CD4-positive, CD25-positive, alpha-beta regulatory T cell (primary cell): ENCODE measurements at regions not wholly inside any gene's neighbourhood (a gene's known extent, or its start where the extent isn't known, plus 50 kb on each side); places are given as distances from the start of the nearest gene placed in this dataset.

ENCODE experiments used
- ATAC-seq, 2 donors: fragments of 150-1000 bp; cut with Tn5 transposase; one replicate each; pipeline ENCODE4 v1.10.0; 2021; ENCODE audit warnings: low read depth in 2 of 2, moderate number of reproducible peaks in 2 of 2, moderate library complexity in 1 of 2
- DNase-seq, 3 donors: peaks; one replicate each; pipeline versions ENCODE4 v3.0.0 to v3.0.0-alpha.2; 2012 to 2022; ENCODE audit warnings: mixed read lengths in 1 of 3
- H3K27ac ChIP-seq: one replicate; pipeline ENCODE4 v1.7.0; 2013; ENCODE audit warnings: mild to moderate bottlenecking, low read length; ENCODE audit not compliant: insufficient read depth, poor library complexity, severe bottlenecking
- H3K27me3 ChIP-seq: one replicate; pipeline ENCODE4 v1.7.0; 2013; ENCODE audit warnings: low read length; ENCODE audit not compliant: control insufficient read depth, insufficient read depth
- H3K36me3 ChIP-seq: one replicate; pipeline ENCODE4 v1.7.0; 2013; ENCODE audit warnings: mild to moderate bottlenecking, low read length, moderate library complexity; ENCODE audit not compliant: control insufficient read depth, insufficient read depth
- H3K4me1 ChIP-seq: 2 replicates; pipeline ENCODE4 v1.7.0; 2013; ENCODE audit warnings: mild to moderate bottlenecking, low read length; ENCODE audit not compliant: insufficient read depth, control insufficient read depth, poor library complexity, severe bottlenecking
- H3K4me3 ChIP-seq: one replicate; pipeline ENCODE4 v1.7.0; 2013; ENCODE audit warnings: low read depth, mild to moderate bottlenecking, low read length, moderate library complexity
- H3K9me3 ChIP-seq, 2 experiments: 1 replicate in 1 of 2; 2 replicates in 1 of 2; pipeline ENCODE4 v1.7.0; 2013; ENCODE audit warnings: low read length in 2 of 2, mild to moderate bottlenecking in 1 of 2, moderate library complexity in 1 of 2; ENCODE audit not compliant: control insufficient read depth in 2 of 2
- H3K27ac Mint-ChIP-seq, 3 donors: one replicate each; pipeline ENCODE4 v1.8.0; 2020 to 2022; ENCODE audit warnings: mild to moderate bottlenecking in 3 of 3, mixed read lengths in 3 of 3, moderate library complexity in 2 of 3
- H3K27me3 Mint-ChIP-seq: one replicate; pipeline ENCODE4 v1.8.0; 2022; ENCODE audit warnings: mild to moderate bottlenecking, mixed read lengths
- H3K36me3 Mint-ChIP-seq: one replicate; pipeline ENCODE4 v1.8.0; 2020; ENCODE audit warnings: mixed read lengths
- H3K4me1 Mint-ChIP-seq, 4 donors: one replicate each; pipeline ENCODE4 v1.8.0; 2020 to 2022; ENCODE audit warnings: mixed read lengths in 4 of 4, mild to moderate bottlenecking in 1 of 4
- H3K4me3 Mint-ChIP-seq, 4 donors: one replicate each; pipeline ENCODE4 v1.8.0; 2020 to 2022; ENCODE audit warnings: mild to moderate bottlenecking in 4 of 4, mixed read lengths in 4 of 4, moderate library complexity in 3 of 4
- H3K9me3 Mint-ChIP-seq, 7 donors: one replicate each; pipeline ENCODE4 v1.8.0; 2020 to 2022; ENCODE audit warnings: mixed read lengths in 7 of 7, mild to moderate bottlenecking in 3 of 7, moderate library complexity in 2 of 7

DNA sequence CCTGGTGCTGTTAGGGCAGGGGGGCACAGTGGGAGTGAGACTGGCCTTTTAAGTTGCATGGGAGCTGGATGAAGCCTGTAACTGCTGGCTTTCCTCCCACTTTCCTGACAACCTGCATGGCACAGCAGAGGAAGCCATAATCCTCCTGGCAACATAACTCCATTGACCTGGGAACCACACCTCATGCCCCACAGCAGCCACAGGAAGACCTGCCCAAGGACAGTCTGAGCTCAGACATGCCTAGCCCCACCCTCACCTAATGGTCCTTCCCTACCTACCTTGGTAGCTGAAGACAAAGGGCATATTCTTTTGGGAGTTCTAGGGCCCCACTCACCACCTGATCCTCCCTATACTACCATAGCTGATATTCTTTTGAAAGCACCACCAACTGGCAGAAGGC is 482.2 kb upstream of the TOM1L1 start:
- Mint-ChIP-seq H3K4me3 (no peak overlapping the region), H3K36me3 (no peaks in the 10 kb centered on the region), H3K4me1 (no peaks in the 10 kb centered on the region), H3K27me3 (no peaks in the 10 kb centered on the region), H3K9me3 (peaks cover 0 to 19% (median 9%) of the 10 kb centered on the region in 7 donors), H3K27ac (no peak overlapping the region)
- H3K27me3 ChIP-seq, result no peaks in the 10 kb centered on the region
- no peaks in the 10 kb centered on the region for H3K36me3 ChIP-seq
- H3K9me3 ChIP-seq, result no peaks in the 10 kb centered on the region
- ATAC-seq (no peak), DNase-seq (no peak)
- no peaks in the 10 kb centered on the region for H3K4me1 ChIP-seq
- H3K4me3 ChIP-seq, result no peak overlapping the region
- H3K27ac ChIP-seq, result no peak overlapping the region

DNA sequence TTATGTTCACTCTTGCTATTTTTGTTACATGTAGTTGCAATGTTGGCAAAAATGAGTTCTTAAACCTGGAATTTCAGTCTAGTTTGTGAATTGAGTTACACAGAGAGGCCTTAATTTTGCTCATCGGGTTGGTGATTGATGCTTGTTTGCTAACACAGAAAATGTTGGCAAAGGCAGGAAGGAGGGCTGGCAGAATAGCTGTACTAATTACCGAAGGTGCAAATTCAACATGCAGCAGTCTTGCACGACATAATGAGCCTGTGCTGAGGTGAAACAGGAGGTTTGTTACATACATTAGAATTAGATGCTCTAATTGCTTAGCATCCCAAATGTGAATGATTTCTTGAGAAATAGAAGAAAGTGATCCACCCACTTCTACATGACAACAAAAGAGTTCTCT is 475.0 kb upstream of the TOM1L1 start:
- DNase-seq, result no peak
- no peaks in the 10 kb centered on the region for H3K27me3 Mint-ChIP-seq
- no peak overlapping the region for H3K27ac Mint-ChIP-seq
- no peak overlapping the region for H3K4me3 Mint-ChIP-seq
- no peak for ATAC-seq
- H3K4me1 ChIP-seq, result no peaks in the 10 kb centered on the region
- no peak overlapping the region for H3K27ac ChIP-seq
- no peaks in the 10 kb centered on the region for H3K36me3 ChIP-seq
- no peaks in the 10 kb centered on the region for H3K9me3 ChIP-seq
- no peak overlapping the region for H3K4me3 ChIP-seq
- no peaks in the 10 kb centered on the region for H3K27me3 ChIP-seq
- no peaks in the 10 kb centered on the region for H3K36me3 Mint-ChIP-seq
- H3K9me3 Mint-ChIP-seq, result peaks cover 0 to 12% (median 7%) of the 10 kb centered on the region in 7 donors
- H3K4me1 Mint-ChIP-seq, result no peaks in the 10 kb centered on the region

GRCh38 chr17:54426296-54426886 is 474.3 kb upstream of the TOM1L1 start:
- Mint-ChIP-seq H3K9me3 (peaks cover 0 to 12% (median 2%) of the 10 kb centered on the region in 7 donors), H3K4me3 (no peak overlapping the region), H3K4me1 (no peaks in the 10 kb centered on the region), H3K27me3 (no peaks in the 10 kb centered on the region), H3K36me3 (no peaks in the 10 kb centered on the region), H3K27ac (no peak overlapping the region)
- Histone ChIP-seq H3K36me3 (no peaks in the 10 kb centered on the region), H3K27me3 (no peaks in the 10 kb centered on the region), H3K9me3 (no peaks in the 10 kb centered on the region), H3K27ac (no peak overlapping the region), H3K4me1 (no peaks in the 10 kb centered on the region), H3K4me3 (no peak overlapping the region)
- DNase-seq, result no peak
- no peak for ATAC-seq

- Histone ChIP-seq H3K4me1 (no peaks in the 10 kb centered on the region), H3K27ac (no peak overlapping the region), H3K27me3 (no peaks in the 10 kb centered on the region), H3K4me3 (no peak overlapping the region), H3K36me3 (no peaks in the 10 kb centered on the region), H3K9me3 (no peaks in the 10 kb centered on the region)
- no peak for ATAC-seq
- peaks cover 0 to 13% (median 6%) of the 10 kb centered on the region in 7 donors for H3K9me3 Mint-ChIP-seq
- no peak overlapping the region for H3K27ac Mint-ChIP-seq
- DNase-seq, result no peak
- H3K4me1 Mint-ChIP-seq, result no peaks in the 10 kb centered on the region
- no peak overlapping the region for H3K4me3 Mint-ChIP-seq
- H3K27me3 Mint-ChIP-seq, result no peaks in the 10 kb centered on the region
- H3K36me3 Mint-ChIP-seq, result no peaks in the 10 kb centered on the region
These were observed 464.7 kb upstream of the TOM1L1 start for GRCh38 chr17:54435966-54436365.

GRCh38 chr17:54439816-54440215 is 460.8 kb upstream of the TOM1L1 start:
- no peaks in the 10 kb centered on the region for H3K4me1 Mint-ChIP-seq
- H3K36me3 Mint-ChIP-seq, result no peaks in the 10 kb centered on the region
- ATAC-seq (no peak), DNase-seq (no peak)
- H3K4me3 Mint-ChIP-seq, result peak overlapping the region in 1 of 4 donors; percentile 58
- Histone ChIP-seq H3K4me3 (no peak overlapping the region), H3K27me3 (no peaks in the 10 kb centered on the region), H3K9me3 (no peaks in the 10 kb centered on the region), H3K36me3 (no peaks in the 10 kb centered on the region), H3K4me1 (no peaks in the 10 kb centered on the region), H3K27ac (no peak overlapping the region)
- no peak overlapping the region for H3K27ac Mint-ChIP-seq
- no peaks in the 10 kb centered on the region for H3K27me3 Mint-ChIP-seq
- peaks cover 0 to 9% (median 2%) of the 10 kb centered on the region in 7 donors for H3K9me3 Mint-ChIP-seq

DNA sequence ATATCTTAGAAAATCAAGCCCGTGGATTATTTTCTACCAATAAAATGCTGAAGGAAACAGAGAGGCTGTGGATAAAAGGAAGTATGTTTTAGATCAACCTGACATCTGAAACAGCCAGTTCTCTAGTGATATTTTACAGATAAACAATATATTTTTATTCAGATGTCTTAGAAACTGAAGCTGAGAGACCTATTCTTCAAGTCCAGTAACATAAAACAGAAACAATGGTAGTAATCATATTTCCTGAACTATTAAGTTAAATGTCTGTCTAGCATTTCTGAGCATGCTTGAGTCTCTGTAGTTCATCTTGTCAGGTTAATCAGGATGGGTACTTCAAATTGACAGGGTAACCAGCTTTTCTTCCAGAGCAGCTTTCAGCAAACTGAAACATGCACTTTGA is 449.6 kb upstream of the TOM1L1 start:
- Histone ChIP-seq H3K27me3 (no peaks in the 10 kb centered on the region), H3K4me3 (no peak overlapping the region), H3K9me3 (peaks cover 6 to 10% of the 10 kb centered on the region in 2 experiments), H3K27ac (no peak overlapping the region), H3K36me3 (no peaks in the 10 kb centered on the region), H3K4me1 (no peaks in the 10 kb centered on the region)
- DNase-seq (no peak), ATAC-seq (no peak)
- Mint-ChIP-seq H3K4me3 (no peak overlapping the region), H3K4me1 (no peaks in the 10 kb centered on the region), H3K36me3 (no peaks in the 10 kb centered on the region), H3K27me3 (no peaks in the 10 kb centered on the region), H3K9me3 (peaks cover 0 to 22% (median 5%) of the 10 kb centered on the region in 7 donors), H3K27ac (no peak overlapping the region)

- Histone ChIP-seq H3K27me3 (no peaks in the 10 kb centered on the region), H3K27ac (no peak overlapping the region), H3K4me3 (no peak overlapping the region), H3K9me3 (peaks cover 6 to 10% of the 10 kb centered on the region in 2 experiments), H3K4me1 (no peaks in the 10 kb centered on the region), H3K36me3 (no peaks in the 10 kb centered on the region)
- no peak overlapping the region for H3K4me3 Mint-ChIP-seq
- DNase-seq (no peak), ATAC-seq (no peak)
- H3K27ac Mint-ChIP-seq, result no peak overlapping the region
- H3K9me3 Mint-ChIP-seq, result peaks cover 0 to 22% (median 6%) of the 10 kb centered on the region in 7 donors
- H3K36me3 Mint-ChIP-seq, result no peaks in the 10 kb centered on the region
- no peaks in the 10 kb centered on the region for H3K27me3 Mint-ChIP-seq
- no peaks in the 10 kb centered on the region for H3K4me1 Mint-ChIP-seq
These were observed 447.8 kb upstream of the TOM1L1 start for GRCh38 chr17:54452666-54453348.
